A673 (cell line): ENCODE measurements at regions not wholly inside any gene's neighbourhood (a gene's known extent, or its start where the extent isn't known, plus 50 kb on each side); places are given as distances from the start of the nearest gene placed in this dataset.

Source experiments
- CTCF ChIP-seq: fragments of 300-800, 200-600 bp; sonication (generic); conservative IDR thresholded peaks from 2 replicates; pipeline ENCODE4 v1.5.1; 2017; ENCODE audit warnings: low read depth, mild to moderate bottlenecking, antibody characterized with exemption, low read length, moderate library complexity, mixed read lengths
- EZH2 ChIP-seq: fragments of 200-600 bp; sonication (generic); IDR thresholded peaks from 2 replicates; pipeline ENCODE4 v1.6.1; 2017; ENCODE audit warnings: borderline replicate concordance, low read depth, mild to moderate bottlenecking, mixed read lengths, antibody characterized with exemption, low read length; ENCODE audit not compliant: poor library complexity, severe bottlenecking

DNA sequence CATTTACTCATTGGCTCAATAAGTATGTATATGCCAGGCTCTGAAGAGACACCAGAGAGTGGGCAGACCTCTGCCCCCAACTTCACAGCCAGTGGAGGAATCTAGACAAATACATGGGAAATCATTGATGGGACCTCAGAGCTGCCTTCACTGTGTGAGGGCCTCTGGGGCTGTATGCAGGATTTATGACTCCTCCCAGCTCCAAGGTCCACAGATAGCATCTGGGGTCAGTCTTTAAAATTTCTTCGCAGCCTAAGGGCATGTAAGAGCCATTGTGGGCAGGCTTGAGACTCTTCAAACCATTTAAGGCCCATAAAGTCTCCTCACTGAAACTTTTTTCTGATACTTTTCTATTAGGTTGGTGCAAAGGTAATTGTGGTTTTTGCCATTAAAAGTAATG is 125.5 kb downstream of the SPTSSA start:
- TF ChIP-seq CTCF (no peak), EZH2 (no peak)
